GM19468 (cell line): ENCODE measurements at regions not wholly inside any gene's neighbourhood (a gene's known extent, or its start where the extent isn't known, plus 50 kb on each side); places are given as distances from the start of the nearest gene placed in this dataset.
"Not testable (repeated sequence)": the region's sequence is repeated elsewhere in the genome, so short reads cannot be mapped to it uniquely, and the experiment has no call there.

ENCODE experiments used
- ATAC-seq: cut with Tn5 transposase; IDR thresholded peaks from one replicate; pipeline ENCODE4 v1.9.1; 2021; ENCODE audit warnings: mild to moderate bottlenecking, moderate library complexity, moderate number of reproducible peaks; ENCODE audit not compliant: unreplicated experiment; ENCODE audit errors: extremely low read depth

- ATAC-seq, result not testable (repeated sequence)
Observed at GRCh38 chr2:131636704-131637308, 109.1 kb downstream of the CCDC74A start.

DNA sequence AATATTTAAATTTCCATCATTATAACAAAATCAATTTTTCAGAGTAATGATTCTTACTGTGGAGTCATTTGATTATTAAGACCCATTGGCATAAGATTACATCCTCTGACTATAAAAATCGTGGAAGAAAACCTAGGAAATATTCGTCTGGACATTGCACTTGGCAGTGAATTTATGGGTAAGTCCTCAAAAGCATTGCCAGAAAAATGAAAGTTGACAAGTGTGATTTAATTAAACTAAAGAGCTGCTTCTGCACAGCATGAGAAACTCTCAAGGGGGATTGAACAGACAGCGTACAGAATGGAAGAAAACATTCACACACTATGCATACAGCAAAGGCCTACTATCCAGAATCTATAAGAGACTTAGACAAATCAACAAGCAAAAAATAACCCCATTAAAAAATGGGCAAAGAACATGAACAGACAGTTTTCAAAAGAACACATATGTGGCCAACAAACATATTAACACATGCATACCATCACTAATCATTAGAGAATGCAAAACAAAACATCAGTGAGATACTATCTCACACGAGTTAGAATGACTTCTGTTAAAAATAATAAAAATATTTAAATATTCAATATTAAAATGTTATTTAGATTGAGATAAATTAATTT, 111.4 kb downstream of the CCDC74A start:
- ATAC-seq, result not testable (repeated sequence)

DNA sequence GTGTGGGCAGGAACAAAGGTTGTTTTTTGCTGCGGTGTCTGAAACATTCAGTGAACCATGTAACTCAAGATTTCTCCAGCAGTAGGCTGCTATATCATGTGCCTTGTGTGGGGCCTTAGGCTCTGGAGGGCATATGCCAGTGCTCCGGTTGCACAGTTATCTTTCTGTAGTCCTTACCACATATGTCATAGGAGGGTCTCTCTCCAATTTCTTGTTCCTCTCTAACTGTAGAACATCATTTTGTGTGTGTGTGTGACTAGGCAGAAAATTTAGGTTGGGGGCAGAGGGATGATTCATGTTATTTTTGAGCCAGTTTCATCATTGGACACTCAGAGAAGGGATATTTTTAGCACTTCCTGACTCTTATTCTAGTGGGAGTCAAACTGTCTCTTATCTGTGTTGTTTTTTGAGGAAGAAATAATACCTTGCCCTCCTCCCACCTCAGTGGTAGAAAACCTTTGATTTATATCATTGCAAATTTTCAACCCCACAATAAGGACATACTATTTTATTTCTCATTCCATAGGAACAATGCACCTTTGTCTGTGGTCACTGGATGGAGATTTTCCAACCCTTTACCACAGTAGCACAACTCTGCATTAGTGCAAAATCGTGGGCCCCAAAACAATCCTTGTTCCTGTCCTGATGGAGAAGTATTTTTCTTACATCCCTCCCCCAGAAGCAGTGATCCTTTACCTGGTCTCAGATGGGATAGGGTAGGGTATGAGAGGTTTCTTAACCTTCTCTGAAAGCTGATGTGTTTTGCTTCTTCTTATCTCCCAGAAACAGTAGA, 113.9 kb downstream of the CCDC74A start:
- no peak for ATAC-seq

DNA sequence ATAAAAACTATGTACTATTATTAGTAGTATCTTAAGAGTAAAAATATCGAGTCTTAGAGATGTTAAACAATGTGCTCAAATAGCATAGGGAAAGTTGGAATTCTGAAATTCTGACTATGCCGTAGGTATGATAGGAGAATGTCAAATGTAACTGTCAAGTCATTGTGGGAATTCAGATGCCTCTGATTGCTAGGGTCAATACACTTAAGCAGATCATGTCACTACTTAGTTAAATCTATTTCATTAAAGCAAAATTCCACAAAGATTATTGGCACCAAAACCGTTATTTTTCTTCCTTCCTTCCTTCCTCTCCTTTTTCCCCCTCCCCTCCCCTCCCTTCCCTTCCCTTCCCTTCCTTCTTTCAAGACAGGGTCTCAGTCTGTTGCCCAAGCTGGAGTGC, 115.5 kb downstream of the CCDC74A start:
- ATAC-seq, result not testable (repeated sequence)

DNA sequence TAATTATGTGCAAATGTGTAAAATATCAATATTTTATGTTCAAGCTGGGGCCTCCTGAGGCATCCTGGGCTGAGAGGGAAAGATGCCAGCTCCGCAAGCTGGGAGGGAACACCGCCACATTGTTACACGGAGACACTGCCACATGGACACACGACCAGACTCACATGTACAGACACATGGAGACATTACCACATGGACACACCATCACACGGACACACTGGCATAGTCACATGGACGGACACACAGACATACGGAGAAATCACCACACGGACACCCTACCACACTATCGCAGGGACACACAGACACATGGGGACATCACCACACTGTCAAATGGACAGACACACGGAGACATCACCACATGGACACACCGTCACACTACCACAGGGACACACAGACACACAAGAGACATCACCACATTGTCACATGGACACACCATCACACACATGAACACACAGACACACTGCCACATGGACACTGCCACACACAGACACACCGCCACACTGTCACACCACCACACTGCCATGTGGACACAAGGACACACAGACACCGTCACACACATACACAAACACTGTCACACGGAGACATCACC, 117.6 kb downstream of the CCDC74A start:
- no peak for ATAC-seq

DNA sequence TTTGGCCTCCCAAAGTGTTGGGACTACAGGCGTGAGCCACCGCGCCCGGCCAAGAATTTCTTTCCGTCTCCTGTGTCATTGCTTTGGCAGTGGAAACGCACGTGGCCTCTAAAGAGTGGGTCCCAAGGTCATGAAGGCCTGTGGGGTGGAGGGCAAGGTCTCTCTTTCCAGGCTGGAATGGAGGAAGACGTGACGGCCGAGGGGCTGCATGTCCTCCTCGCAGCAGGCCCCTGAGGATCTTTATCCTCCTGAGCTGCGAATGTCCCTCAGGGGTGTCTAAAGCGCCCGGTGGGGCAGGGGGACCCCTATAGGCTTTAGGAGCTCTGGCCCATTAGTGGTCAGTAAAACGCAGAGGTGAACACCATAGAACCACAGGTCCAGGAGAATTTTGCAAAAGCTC, 118.5 kb downstream of the CCDC74A start:
- ATAC-seq, result not testable (repeated sequence)

DNA sequence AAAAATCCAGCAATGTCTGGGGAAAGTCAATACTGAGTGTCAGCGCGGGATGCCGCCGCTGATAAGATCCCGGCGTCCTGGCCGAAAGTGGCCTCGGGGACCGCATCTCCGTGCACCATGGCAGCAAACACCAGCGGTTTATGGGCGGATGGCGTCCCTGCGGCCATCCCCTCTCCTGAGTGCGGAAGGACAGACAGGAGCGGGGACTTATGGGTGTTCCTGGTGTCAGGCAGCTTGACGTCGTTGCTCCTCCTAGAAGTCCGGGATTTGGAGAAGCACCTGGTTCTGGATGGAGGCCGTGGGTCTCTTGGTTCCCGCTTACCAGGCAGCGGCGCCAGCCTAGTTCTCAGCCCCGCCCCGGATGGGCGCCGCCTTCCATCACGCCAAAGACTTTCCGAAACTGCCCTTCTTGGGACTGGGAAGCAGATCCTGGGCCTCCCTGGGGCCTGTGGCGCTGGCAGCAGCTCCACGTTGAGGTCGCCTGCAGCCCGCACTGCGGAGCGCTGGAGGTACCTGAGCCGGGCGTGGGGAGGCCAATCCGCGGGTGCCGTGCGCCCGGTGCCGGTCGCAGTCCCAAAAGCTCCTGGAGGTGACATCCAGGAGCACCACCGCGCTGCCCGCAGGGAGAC, 119.1 kb downstream of the CCDC74A start:
- no peak for ATAC-seq

- not testable (repeated sequence) for ATAC-seq
Observed at GRCh38 chr2:131648565-131648964, 120.9 kb downstream of the CCDC74A start.

- ATAC-seq, result not testable (repeated sequence)
Observed at GRCh38 chr2:131652246-131652645, 124.6 kb downstream of the CCDC74A start.

DNA sequence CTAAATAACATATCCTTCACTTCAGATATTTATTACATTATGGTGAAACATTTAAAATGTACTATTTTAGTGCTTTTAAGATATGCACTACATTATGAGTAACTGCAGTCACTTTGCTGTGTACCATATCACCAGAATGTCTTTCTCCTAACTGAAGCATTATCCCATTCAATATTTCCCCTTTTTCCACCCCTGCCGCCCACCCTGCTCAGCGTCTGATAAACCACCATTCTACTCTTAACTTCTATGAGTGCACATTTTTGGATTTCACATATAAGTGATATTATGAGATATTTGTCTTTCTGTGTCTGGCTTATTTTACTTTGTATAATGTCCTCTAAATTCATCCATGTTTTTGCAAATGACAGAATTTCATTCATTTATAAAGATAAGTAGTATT, 126.4 kb downstream of the CCDC74A start:
- ATAC-seq, result not testable (repeated sequence)

DNA sequence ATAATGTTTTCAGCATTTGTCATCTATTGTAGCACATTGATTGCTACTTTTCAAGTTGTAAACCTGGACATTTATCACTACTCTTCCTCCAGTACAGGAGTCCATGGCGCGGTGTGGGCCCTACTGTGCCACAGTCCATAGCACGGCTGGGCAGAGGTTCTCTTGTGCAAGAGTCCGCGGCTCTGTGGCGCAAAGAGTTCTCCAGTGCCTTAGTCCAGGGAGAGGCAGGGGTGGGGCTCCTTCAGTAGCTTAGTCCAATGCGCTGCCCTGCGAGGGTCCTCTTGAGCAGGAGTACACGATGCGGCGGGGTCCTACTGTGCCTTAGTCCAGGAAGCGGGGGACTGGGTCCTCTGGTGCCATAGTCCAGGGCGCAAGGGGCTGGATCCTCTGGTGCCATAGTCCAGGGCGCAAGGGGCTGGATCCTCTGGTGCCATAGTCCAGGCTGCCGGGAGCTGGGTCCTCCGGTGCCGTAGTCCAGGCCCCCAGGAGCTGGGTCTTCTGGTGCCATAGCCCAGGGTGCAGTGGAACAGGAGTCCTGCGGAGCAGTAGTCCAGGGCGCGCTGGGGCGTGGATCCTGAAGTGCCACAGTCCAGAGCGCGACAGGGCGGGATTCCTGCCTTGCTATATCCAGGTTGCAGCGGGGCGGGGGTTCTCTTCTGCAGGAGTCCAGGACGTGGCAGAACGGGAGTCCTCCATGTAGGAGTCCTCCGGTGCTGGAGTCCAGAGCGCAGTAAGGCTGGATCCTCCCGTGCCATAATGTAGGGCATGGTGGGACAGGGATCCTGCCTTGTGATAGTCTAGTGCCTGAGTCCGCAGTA, 129.3 kb downstream of the CCDC74A start:
- no peak for ATAC-seq

GRCh38 chr2:131657895-131658768, 130.4 kb downstream of the CCDC74A start:
- ATAC-seq, result no peak

GRCh38 chr2:131658769-131659131, 131.1 kb downstream of the CCDC74A start:
- ATAC-seq, result no peak

GRCh38 chr2:131659168-131659572, 131.5 kb downstream of the CCDC74A start:
- ATAC-seq, result no peak

- ATAC-seq, result not testable (repeated sequence)
Observed at GRCh38 chr2:131661101-131661782, 133.6 kb downstream of the CCDC74A start.

DNA sequence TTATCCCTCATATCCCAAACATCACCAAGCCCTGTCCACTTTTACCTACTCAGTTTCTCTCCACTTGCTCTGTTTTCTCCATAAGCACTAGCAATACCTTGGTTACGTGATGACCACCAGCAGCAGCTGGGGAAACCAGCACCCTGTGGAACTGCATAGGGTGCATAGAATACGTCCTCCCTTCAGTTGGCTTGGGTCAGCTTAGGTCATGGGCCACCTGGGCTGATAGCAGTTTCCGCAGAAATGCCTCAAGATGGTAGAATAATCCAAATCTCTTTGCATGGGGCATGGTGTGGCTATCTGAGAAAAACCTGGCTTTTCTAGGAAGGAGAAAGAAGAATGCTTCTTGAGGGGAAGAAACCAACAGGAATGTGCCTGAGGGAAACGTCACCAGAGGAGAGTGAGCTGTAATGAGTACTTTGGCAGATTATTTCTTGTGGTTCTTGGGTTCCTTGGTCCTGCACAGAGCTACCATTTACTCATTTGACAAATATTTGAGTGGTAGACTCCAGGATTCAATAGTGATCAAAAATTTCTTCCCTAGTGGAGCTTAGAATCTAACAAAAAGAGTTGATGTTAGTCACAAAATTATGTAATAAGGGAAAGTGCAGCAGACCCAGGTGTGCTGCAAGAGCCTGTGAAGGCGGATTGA, 134.3 kb downstream of the CCDC74A start:
- not testable (repeated sequence) for ATAC-seq

DNA sequence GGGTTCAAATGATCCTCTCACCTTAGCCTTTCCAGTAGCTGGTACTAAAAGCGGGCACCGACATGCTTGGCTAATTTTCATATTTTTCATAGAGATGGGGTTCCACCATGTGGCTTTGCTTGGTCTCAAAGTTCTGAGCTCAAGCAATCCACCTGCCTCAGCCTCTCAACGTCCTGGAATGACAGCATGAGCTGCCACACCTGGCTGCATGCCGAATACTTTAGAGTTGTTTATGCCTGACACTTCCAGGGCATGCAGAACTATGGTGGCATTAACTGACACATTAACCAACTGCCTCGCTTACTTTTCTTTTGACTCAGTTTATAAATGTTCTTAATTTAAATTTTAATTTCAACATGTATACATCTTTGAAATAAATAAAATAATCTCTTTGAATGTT, 135.8 kb downstream of the CCDC74A start:
- not testable (repeated sequence) for ATAC-seq

- ATAC-seq, result not testable (repeated sequence)
Observed at GRCh38 chr2:131665716-131666115, 138.0 kb downstream of the CCDC74A start.
